ENCODE measurements at regions not wholly inside any gene's neighbourhood (a gene's known extent, or its start where the extent isn't known, plus 50 kb on each side); places are given as distances from the start of the nearest gene placed in this dataset.

DNA sequence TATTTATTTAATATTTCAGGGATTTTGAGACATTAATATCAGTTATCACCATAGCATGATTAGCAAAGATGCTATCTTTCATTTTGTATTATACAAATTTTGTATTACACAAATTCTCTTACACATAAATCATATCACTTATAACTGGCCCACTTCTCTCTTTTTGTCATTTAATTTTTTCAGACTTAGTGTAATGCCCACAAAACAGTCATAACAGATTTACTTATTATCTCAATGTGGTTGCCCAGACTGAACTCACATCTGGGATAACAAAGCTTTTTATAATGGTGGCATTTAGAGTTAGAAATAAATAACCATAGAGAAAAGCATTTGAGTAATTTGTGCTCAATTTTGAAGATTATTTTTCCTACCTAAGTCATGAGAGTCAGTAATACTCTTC is 148.3 kb downstream of the TFAP2B start:
- TF ChIP-seq, protein P1, sequence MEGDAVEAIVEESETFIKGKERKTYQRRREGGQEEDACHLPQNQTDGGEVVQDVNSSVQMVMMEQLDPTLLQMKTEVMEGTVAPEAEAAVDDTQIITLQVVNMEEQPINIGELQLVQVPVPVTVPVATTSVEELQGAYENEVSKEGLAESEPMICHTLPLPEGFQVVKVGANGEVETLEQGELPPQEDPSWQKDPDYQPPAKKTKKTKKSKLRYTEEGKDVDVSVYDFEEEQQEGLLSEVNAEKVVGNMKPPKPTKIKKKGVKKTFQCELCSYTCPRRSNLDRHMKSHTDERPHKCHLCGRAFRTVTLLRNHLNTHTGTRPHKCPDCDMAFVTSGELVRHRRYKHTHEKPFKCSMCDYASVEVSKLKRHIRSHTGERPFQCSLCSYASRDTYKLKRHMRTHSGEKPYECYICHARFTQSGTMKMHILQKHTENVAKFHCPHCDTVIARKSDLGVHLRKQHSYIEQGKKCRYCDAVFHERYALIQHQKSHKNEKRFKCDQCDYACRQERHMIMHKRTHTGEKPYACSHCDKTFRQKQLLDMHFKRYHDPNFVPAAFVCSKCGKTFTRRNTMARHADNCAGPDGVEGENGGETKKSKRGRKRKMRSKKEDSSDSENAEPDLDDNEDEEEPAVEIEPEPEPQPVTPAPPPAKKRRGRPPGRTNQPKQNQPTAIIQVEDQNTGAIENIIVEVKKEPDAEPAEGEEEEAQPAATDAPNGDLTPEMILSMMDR (IDR thresholded peaks at IDR 0.05): no peak
- TF ChIP-seq POLR2A (IDR thresholded peaks at IDR 0.05): no peak

Data from esophagus squamous epithelium (tissue), 4 donors.